ENCODE measurements at regions not wholly inside any gene's neighbourhood (a gene's known extent, or its start where the extent isn't known, plus 50 kb on each side); places are given as distances from the start of the nearest gene placed in this dataset.

DNA sequence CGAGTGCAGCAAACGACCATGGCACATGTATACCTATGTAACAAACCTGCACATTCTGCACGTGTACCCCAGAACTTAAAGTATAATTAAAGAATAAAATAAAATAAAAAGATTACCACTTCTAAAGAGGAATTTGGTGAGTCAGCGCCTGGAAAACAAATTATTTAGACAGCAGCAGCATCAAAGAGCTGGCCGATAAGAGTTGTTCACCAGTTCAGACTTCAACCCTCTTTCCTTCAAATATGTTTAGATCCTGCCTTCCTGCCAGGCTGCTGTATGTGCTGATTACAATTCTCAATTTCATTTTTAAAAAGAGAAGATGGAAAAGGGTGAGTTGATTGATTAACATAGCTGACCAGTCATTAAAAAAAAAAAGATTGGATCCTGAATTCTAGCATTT, 672.0 kb upstream of the NRP1 start:
- TF ChIP-seq, protein P1, sequence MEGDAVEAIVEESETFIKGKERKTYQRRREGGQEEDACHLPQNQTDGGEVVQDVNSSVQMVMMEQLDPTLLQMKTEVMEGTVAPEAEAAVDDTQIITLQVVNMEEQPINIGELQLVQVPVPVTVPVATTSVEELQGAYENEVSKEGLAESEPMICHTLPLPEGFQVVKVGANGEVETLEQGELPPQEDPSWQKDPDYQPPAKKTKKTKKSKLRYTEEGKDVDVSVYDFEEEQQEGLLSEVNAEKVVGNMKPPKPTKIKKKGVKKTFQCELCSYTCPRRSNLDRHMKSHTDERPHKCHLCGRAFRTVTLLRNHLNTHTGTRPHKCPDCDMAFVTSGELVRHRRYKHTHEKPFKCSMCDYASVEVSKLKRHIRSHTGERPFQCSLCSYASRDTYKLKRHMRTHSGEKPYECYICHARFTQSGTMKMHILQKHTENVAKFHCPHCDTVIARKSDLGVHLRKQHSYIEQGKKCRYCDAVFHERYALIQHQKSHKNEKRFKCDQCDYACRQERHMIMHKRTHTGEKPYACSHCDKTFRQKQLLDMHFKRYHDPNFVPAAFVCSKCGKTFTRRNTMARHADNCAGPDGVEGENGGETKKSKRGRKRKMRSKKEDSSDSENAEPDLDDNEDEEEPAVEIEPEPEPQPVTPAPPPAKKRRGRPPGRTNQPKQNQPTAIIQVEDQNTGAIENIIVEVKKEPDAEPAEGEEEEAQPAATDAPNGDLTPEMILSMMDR (IDR thresholded peaks at IDR 0.05) = no peak
- no peak for TF ChIP-seq POLR2A (IDR thresholded peaks at IDR 0.05)

Measured in right lobe of liver (tissue), 4 donors.